GM19397 (cell line): ENCODE measurements at regions not wholly inside any gene's neighbourhood (a gene's known extent, or its start where the extent isn't known, plus 50 kb on each side); places are given as distances from the start of the nearest gene placed in this dataset.

Experiments used
- ATAC-seq: cut with Tn5 transposase; IDR thresholded peaks from one replicate; pipeline ENCODE4 v1.9.1; 2021; ENCODE audit warnings: mild to moderate bottlenecking, moderate library complexity; ENCODE audit not compliant: unreplicated experiment

GRCh38 chr2:19041434-19042041, 316.9 kb downstream of the OSR1 start:
- no peak for ATAC-seq

GRCh38 chr2:19038071-19039015, 320.1 kb downstream of the OSR1 start:
- no peak for ATAC-seq

GRCh38 chr2:19036091-19036490, 322.3 kb downstream of the OSR1 start:
- no peak for ATAC-seq

GRCh38 chr2:19035238-19035637, 323.2 kb downstream of the OSR1 start:
- ATAC-seq: no peak

- ATAC-seq: no peak
Observed at GRCh38 chr2:19033240-19033639, 325.2 kb downstream of the OSR1 start.

GRCh38 chr2:19031642-19032041, 326.8 kb downstream of the OSR1 start:
- ATAC-seq: no peak

- ATAC-seq: no peak
Observed at GRCh38 chr2:19029655-19030054, 328.8 kb downstream of the OSR1 start.

- no peak for ATAC-seq
Observed at GRCh38 chr2:19028587-19029375, 329.6 kb downstream of the OSR1 start.

- ATAC-seq: no peak
Observed at GRCh38 chr2:19027626-19028025, 330.8 kb downstream of the OSR1 start.

GRCh38 chr2:19026261-19026660, 332.2 kb downstream of the OSR1 start:
- no peak for ATAC-seq

GRCh38 chr2:19022334-19022733, 336.1 kb downstream of the OSR1 start:
- ATAC-seq: no peak

- ATAC-seq: no peak
Observed at GRCh38 chr2:19021721-19022120, 336.7 kb downstream of the OSR1 start.

GRCh38 chr2:19021100-19021476, 337.3 kb downstream of the OSR1 start:
- no peak for ATAC-seq

GRCh38 chr2:19020144-19021099, 338.0 kb downstream of the OSR1 start:
- no peak for ATAC-seq

- no peak for ATAC-seq
Observed at GRCh38 chr2:19009510-19009909, 348.9 kb downstream of the OSR1 start.

- ATAC-seq: no peak
Observed at GRCh38 chr2:19003554-19003953, 354.9 kb downstream of the OSR1 start.

GRCh38 chr2:19000776-19001175, 357.6 kb downstream of the OSR1 start:
- ATAC-seq: no peak

- ATAC-seq: no peak
Observed at GRCh38 chr2:18999198-18999597, 359.2 kb downstream of the OSR1 start.

GRCh38 chr2:18998491-18998890, 359.9 kb downstream of the OSR1 start:
- ATAC-seq: no peak

- ATAC-seq: no peak
Observed at GRCh38 chr2:18993756-18994338, 364.6 kb downstream of the OSR1 start.
